HG03060 (cell line): ENCODE measurements at regions not wholly inside any gene's neighbourhood (a gene's known extent, or its start where the extent isn't known, plus 50 kb on each side); places are given as distances from the start of the nearest gene placed in this dataset.

Experiments
- ATAC-seq: cut with Tn5 transposase; IDR thresholded peaks from one replicate; pipeline ENCODE4 v1.9.1; 2021; ENCODE audit warnings: low read depth, moderate number of reproducible peaks; ENCODE audit not compliant: unreplicated experiment

- peak; percentile 81 for ATAC-seq
Observed at GRCh38 chr15:39381517-39381916, 199.4 kb upstream of the THBS1 start.

GRCh38 chr15:39388118-39388517 lies 192.8 kb upstream of the THBS1 start:
- ATAC-seq, result no peak

- no peak for ATAC-seq
Observed at GRCh38 chr15:39391230-39391629, 189.6 kb upstream of the THBS1 start.

- no peak for ATAC-seq
Observed at GRCh38 chr15:39392469-39393047, 188.3 kb upstream of the THBS1 start.

- no peak for ATAC-seq
Observed at GRCh38 chr15:39393575-39394335, 187.1 kb upstream of the THBS1 start.

GRCh38 chr15:39394496-39394895 lies 186.4 kb upstream of the THBS1 start:
- no peak for ATAC-seq

GRCh38 chr15:39396979-39397615 lies 183.8 kb upstream of the THBS1 start:
- ATAC-seq, result no peak

GRCh38 chr15:39397883-39398282 lies 183.0 kb upstream of the THBS1 start:
- ATAC-seq, result no peak

GRCh38 chr15:39399600-39399999 lies 181.3 kb upstream of the THBS1 start:
- ATAC-seq, result no peak

- ATAC-seq, result no peak
Observed at GRCh38 chr15:39400002-39400401, 180.9 kb upstream of the THBS1 start.

GRCh38 chr15:39400821-39401550 lies 179.9 kb upstream of the THBS1 start:
- ATAC-seq, result no peak

GRCh38 chr15:39403640-39404117 lies 177.2 kb upstream of the THBS1 start:
- ATAC-seq, result no peak

GRCh38 chr15:39404767-39405181 lies 176.1 kb upstream of the THBS1 start:
- no peak for ATAC-seq

GRCh38 chr15:39406485-39406884 lies 174.4 kb upstream of the THBS1 start:
- ATAC-seq, result peak; percentile 70

GRCh38 chr15:39407116-39407515 lies 173.8 kb upstream of the THBS1 start:
- ATAC-seq, result no peak

- ATAC-seq, result no peak
Observed at GRCh38 chr15:39409876-39410530, 170.9 kb upstream of the THBS1 start.

- peak; percentile 80 for ATAC-seq
Observed at GRCh38 chr15:39411102-39411989, 169.5 kb upstream of the THBS1 start.

- ATAC-seq, result peak; percentile 53
Observed at GRCh38 chr15:39413558-39413957, 167.3 kb upstream of the THBS1 start.

GRCh38 chr15:39414201-39414600 lies 166.7 kb upstream of the THBS1 start:
- no peak for ATAC-seq
